Gastroesophageal sphincter (tissue), 3 donors: ENCODE measurements at regions not wholly inside any gene's neighbourhood (a gene's known extent, or its start where the extent isn't known, plus 50 kb on each side); places are given as distances from the start of the nearest gene placed in this dataset.

Source experiments
- POLR2AphosphoS5 ChIP-seq: sonication (generic); formaldehyde crosslinking; IDR thresholded peaks from one replicate; pipeline ENCODE4 v1.6.1; 2017; ENCODE audit warnings: antibody characterized with exemption
- TF ChIP-seq, protein P1 (sequence below), 4 experiments: fragments of 200-600 bp in 2 of 4; fragments of 450-650 bp in 2 of 4; sonication (generic) in 1 of 4; IDR thresholded peaks; one replicate each; pipeline ENCODE4 v1.5.1; 2017 to 2019; ENCODE audit warnings: antibody characterized with exemption in 4 of 4, mild to moderate bottlenecking in 2 of 4, moderate library complexity in 2 of 4

DNA sequence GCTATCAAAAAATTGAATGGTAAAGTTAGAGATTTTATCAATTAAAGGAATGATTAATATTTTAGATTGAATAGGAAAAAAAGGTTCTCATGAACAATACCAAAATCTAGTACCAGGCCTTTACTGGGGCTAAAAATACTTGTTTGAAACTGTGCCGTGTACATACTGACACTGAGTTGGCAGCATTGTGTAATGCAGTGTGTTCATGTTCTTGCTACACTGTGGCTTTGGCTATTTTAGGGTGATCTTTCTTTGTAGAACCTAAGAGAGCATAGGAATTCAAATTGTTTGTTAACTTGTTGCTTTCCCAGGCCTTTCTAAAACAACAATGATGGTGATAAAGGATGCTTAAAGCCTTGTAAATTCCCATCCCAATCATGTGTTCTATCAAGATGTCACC lies 80.9 kb downstream of the KIF4B start:
- no peak for TF ChIP-seq POLR2AphosphoS5
- TF ChIP-seq, protein P1, sequence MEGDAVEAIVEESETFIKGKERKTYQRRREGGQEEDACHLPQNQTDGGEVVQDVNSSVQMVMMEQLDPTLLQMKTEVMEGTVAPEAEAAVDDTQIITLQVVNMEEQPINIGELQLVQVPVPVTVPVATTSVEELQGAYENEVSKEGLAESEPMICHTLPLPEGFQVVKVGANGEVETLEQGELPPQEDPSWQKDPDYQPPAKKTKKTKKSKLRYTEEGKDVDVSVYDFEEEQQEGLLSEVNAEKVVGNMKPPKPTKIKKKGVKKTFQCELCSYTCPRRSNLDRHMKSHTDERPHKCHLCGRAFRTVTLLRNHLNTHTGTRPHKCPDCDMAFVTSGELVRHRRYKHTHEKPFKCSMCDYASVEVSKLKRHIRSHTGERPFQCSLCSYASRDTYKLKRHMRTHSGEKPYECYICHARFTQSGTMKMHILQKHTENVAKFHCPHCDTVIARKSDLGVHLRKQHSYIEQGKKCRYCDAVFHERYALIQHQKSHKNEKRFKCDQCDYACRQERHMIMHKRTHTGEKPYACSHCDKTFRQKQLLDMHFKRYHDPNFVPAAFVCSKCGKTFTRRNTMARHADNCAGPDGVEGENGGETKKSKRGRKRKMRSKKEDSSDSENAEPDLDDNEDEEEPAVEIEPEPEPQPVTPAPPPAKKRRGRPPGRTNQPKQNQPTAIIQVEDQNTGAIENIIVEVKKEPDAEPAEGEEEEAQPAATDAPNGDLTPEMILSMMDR (IDR thresholded peaks at IDR 0.05): no peak
